ENCODE measurements at regions not wholly inside any gene's neighbourhood (a gene's known extent, or its start where the extent isn't known, plus 50 kb on each side); places are given as distances from the start of the nearest gene placed in this dataset.

DNA sequence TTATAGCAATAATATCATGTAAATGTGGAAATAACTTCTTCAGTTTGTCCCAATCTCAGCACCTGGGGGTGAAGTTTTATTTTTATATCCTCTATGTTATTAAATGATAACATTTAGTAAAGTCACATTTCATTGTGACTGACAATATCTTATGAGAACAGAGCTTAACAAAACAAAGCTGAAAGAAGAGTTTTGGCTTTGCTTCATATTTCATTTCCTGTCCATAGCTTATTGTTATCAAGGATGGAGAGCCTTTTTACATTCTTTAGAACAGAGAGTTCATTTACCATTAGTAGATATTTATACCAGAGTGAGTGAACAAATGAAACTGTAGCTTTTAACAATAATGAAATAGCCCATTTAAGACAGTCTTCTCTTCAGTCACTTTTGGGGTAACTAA lies 231.9 kb upstream of the SGK1 start:
- Histone ChIP-seq H3K9me3 (no peaks in the 10 kb centered on the region), H3K4me3 (no peak overlapping the region), H3K27me3 (no peaks in the 10 kb centered on the region), H3K4me1 (peaks cover 10% of the 10 kb centered on the region), H3K36me3 (ENCODE audit: low read depth, missing control alignments) (no peaks in the 10 kb centered on the region), H3K27ac (no peak overlapping the region)
- no peak for DNase-seq
- TF ChIP-seq CTCF (IDR thresholded peaks at IDR 0.05) (no peak), POLR2A (IDR thresholded peaks at IDR 0.05) (no peak)
- intact Hi-C loops (cut with DNase I; ENCODE audit: low total_unique reads), result no loop called here

DNA sequence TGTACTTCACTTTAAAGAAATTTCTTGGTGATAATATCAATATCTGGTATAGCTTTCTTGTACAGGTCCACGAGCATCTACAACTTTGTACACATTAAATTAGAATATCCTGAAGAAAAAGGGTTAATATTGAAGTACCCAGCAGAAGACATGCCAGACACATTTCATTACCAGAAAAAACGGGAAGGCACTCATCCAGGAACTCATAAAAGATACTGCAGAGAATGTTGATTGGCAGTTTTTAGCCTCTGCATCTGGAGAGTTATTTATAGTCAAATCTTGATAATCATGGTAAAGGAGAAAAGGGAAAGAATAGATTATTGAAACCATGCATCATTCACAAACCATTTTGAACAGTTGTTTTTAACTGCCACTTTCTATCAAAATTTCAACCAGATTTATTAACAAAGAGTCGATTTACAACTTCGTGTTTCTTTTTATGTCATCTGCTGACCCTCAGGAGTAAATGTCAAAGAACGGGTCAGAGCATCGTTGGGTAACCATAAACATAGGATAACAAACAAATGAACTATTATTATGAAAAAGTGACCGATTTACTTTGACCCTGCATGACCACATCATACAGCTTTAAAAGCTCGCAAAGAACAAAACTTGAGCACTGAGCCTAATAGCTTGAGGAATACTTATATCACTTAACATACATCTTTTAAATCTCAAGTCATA lies 229.2 kb upstream of the SGK1 start:
- H3K36me3 ChIP-seq (ENCODE audit: low read depth, missing control alignments), result no peaks in the 10 kb centered on the region
- no peaks in the 10 kb centered on the region for H3K9me3 ChIP-seq
- H3K4me3 ChIP-seq, result no peak overlapping the region
- no peak for DNase-seq
- H3K27ac ChIP-seq, result no peak overlapping the region
- no peaks in the 10 kb centered on the region for H3K27me3 ChIP-seq
- intact Hi-C loops (cut with DNase I; ENCODE audit: low total_unique reads), result no loop called here
- TF ChIP-seq POLR2A (IDR thresholded peaks at IDR 0.05) (no peak), CTCF (IDR thresholded peaks at IDR 0.05) (no peak)
- 72 to 79% methylated on average over 8 of the region's 8 CpGs for whole genome bisulfite sequencing, 2 donors
- H3K4me1 ChIP-seq, result peaks cover 10% of the 10 kb centered on the region

DNA sequence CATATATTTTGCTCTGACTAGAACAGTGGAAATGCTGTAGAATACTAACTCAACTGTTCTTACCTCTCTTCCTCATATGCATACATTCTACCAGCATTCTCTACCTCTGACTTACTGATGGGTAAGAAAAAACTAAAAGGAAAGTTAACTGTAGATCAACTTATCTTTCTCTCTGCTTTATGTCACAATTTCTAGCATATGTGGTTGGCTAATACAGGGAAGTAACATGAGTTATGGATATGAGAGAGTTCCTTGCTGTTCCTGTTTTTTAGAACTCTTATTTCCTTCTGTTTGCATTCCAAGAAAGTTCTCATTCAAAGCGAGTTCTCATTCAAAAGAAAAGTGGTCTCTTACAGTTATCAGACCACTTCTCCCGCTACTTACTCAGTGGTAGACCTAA lies 226.8 kb upstream of the SGK1 start:
- intact Hi-C loops (cut with DNase I; ENCODE audit: low total_unique reads), result no loop called here

GRCh38 chr6:134543128-134543527 lies 225.2 kb upstream of the SGK1 start:
- Histone ChIP-seq H3K9me3 (no peaks in the 10 kb centered on the region), H3K4me1 (peaks cover 11% of the 10 kb centered on the region), H3K4me3 (no peak overlapping the region), H3K36me3 (ENCODE audit: low read depth, missing control alignments) (no peaks in the 10 kb centered on the region), H3K27ac (no peak overlapping the region), H3K27me3 (no peaks in the 10 kb centered on the region)
- WGBS, 2 donors, result 91 to 95% methylated on average over 1 of the region's 1 CpG
- intact Hi-C loops (cut with DNase I; ENCODE audit: low total_unique reads), result no loop called here
- DNase-seq, result no peak
- no peak for TF ChIP-seq POLR2A (IDR thresholded peaks at IDR 0.05)
- no peak for TF ChIP-seq CTCF (IDR thresholded peaks at IDR 0.05)

More for the DNA sequence above, 226.8 kb upstream of the SGK1 start:
- no peak for DNase-seq
- 83 to 85% methylated on average over 2 of the region's 2 CpGs for WGBS, 2 donors
- TF ChIP-seq POLR2A (IDR thresholded peaks at IDR 0.05) (no peak), CTCF (IDR thresholded peaks at IDR 0.05) (no peak)
- peaks cover 11% of the 10 kb centered on the region for H3K4me1 ChIP-seq
- H3K27ac ChIP-seq, result no peak overlapping the region
- no peak overlapping the region for H3K4me3 ChIP-seq
- H3K9me3 ChIP-seq, result no peaks in the 10 kb centered on the region
- no peaks in the 10 kb centered on the region for H3K27me3 ChIP-seq
- H3K36me3 ChIP-seq (ENCODE audit: low read depth, missing control alignments), result no peaks in the 10 kb centered on the region

DNA sequence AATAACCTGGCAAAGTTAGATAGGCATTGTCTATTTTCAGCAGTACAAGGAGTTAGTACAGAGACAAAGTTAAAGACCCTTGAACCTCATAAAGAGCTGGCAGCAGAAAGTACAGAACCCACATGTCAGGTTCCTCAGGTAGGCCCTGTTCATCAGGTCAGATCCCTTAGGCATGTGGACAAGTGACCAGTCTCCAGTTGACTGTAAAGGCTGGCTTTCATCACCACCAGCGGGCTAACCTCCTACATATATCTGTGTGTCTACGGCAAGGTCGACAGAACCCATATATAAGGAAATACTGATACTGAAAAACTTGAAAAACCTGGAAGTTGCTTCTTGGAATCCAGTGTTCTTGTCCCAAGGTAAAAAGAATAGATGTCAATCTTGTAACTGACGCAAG lies 223.1 kb upstream of the SGK1 start:
- no peak overlapping the region for H3K27ac ChIP-seq
- no peaks in the 10 kb centered on the region for H3K27me3 ChIP-seq
- H3K4me1 ChIP-seq, result peaks cover 11% of the 10 kb centered on the region
- no peaks in the 10 kb centered on the region for H3K9me3 ChIP-seq
- intact Hi-C loops (cut with DNase I; ENCODE audit: low total_unique reads), result no loop called here
- WGBS, 2 donors, result 92 to 97% methylated on average over 4 of the region's 4 CpGs
- no peak for TF ChIP-seq POLR2A (IDR thresholded peaks at IDR 0.05)
- no peak for TF ChIP-seq CTCF (IDR thresholded peaks at IDR 0.05)
- no peaks in the 10 kb centered on the region for H3K36me3 ChIP-seq (ENCODE audit: low read depth, missing control alignments)
- no peak for DNase-seq
- no peak overlapping the region for H3K4me3 ChIP-seq
